Dendritic cell treated with granulocyte-macrophage colony-stimulating factor and Interleukin-4, amounts not matched to agents 40 ng/mL and 50 ng/mL, for 4 days (primary cell): ENCODE measurements at regions not wholly inside any gene's neighbourhood (a gene's known extent, or its start where the extent isn't known, plus 50 kb on each side); places are given as distances from the start of the nearest gene placed in this dataset.
"Not testable (repeated sequence)": the region's sequence is repeated elsewhere in the genome, so short reads cannot be mapped to it uniquely, and the experiment has no call there.

Experiments used
- H3K27ac Mint-ChIP-seq: one replicate; pipeline ENCODE4 v1.8.0; 2022; ENCODE audit warnings: mild to moderate bottlenecking, mixed read lengths
- H3K27me3 Mint-ChIP-seq: one replicate; pipeline ENCODE4 v1.8.0; 2022; ENCODE audit warnings: mild to moderate bottlenecking, mixed read lengths
- H3K36me3 Mint-ChIP-seq: one replicate; pipeline ENCODE4 v1.8.0; 2022; ENCODE audit warnings: low read depth, mixed read lengths
- H3K4me1 Mint-ChIP-seq: one replicate; pipeline ENCODE4 v1.8.0; 2022; ENCODE audit warnings: low read depth, mixed read lengths
- H3K4me3 Mint-ChIP-seq: one replicate; pipeline ENCODE4 v1.8.0; 2022; ENCODE audit warnings: mild to moderate bottlenecking, moderate library complexity, mixed read lengths
- H3K9me3 Mint-ChIP-seq: one replicate; pipeline ENCODE4 v1.8.0; 2022; ENCODE audit warnings: mixed read lengths
- intact Hi-C: fragments of 100-400 bp; cut with micrococcal nuclease; formaldehyde crosslinking; loops from one replicate; pipeline ENCODE4 v1.15.0; 2022

DNA sequence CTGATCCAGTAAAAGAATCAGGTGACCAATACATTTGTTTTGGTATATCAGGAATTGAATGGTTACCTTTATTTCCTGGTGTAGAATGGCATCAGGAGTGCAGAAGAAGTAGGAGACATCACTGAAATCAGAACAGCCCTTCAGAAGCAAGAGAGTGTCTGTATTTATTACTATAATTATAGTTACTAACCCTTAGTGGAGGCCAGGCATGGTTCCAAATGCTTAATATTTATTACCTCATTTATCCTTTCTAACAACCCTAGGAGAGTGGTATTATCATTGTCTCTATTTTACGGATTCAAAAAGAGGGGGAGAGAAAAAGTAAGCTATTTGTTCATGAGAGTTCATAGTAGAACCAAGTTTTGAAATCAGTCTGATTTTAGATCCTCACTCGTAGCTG lies 1292.9 kb downstream of the PCDH9 start:
- no peaks in the 10 kb centered on the region for H3K36me3 Mint-ChIP-seq
- H3K27ac Mint-ChIP-seq = no peak overlapping the region
- no peaks in the 10 kb centered on the region for H3K27me3 Mint-ChIP-seq
- no peak overlapping the region for H3K4me3 Mint-ChIP-seq
- no peaks in the 10 kb centered on the region for H3K9me3 Mint-ChIP-seq
- H3K4me1 Mint-ChIP-seq = no peaks in the 10 kb centered on the region
- intact Hi-C loops = no loop called here

DNA sequence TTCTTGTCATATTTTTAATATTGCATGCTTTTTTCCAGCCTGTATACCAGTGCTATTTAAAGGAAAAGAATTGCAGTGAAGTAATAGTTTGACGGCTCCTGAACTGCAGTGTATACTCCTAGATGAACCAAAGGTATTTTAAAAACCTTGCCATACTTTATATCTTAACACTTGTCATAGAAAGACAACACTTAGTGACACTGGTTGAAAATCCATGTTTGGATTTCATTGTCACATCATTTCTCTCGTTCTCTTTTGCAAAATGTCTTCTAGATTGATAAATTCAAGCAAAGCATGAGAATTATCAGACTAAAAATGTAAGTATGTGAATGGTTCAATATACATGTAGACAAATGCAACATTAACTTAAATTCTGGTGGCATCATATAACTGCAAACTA lies 1293.9 kb downstream of the PCDH9 start:
- no peaks in the 10 kb centered on the region for H3K9me3 Mint-ChIP-seq
- no peak overlapping the region for H3K27ac Mint-ChIP-seq
- H3K4me1 Mint-ChIP-seq = no peaks in the 10 kb centered on the region
- H3K36me3 Mint-ChIP-seq = no peaks in the 10 kb centered on the region
- intact Hi-C loops = no loop called here
- no peak overlapping the region for H3K4me3 Mint-ChIP-seq
- no peaks in the 10 kb centered on the region for H3K27me3 Mint-ChIP-seq

DNA sequence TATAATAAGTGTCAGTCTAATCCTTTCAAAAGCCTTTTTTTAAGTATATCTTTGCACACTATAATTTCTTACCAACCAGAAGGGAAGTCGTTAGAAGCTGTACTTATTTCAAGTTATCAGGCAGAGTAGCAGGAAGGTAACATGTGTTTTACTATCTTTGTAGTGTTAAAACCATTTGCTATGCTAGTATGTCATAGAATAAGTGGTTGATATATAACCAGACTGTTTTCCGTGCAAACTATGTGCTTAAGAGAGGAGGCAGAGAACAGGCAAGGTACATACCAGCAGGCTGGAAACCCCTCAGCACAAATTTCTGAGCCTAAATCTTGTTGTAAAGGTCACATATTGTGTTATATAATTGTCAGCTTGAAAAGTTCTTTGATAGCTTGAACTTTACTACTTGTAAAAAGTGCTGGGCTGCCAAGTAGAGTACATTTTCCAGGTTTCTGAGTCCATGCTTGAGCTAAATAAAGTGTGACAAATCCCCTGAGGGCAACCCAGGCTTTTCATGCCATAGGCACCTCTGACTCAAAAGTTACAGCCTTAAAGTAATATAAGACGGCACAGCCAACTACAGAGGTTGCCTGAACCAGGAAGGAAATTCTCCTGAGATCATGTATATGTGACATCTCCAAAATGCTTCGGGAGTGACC lies 1297.4 kb downstream of the PCDH9 start:
- H3K36me3 Mint-ChIP-seq = no peaks in the 10 kb centered on the region
- H3K27me3 Mint-ChIP-seq = no peaks in the 10 kb centered on the region
- no peaks in the 10 kb centered on the region for H3K9me3 Mint-ChIP-seq
- H3K4me1 Mint-ChIP-seq = no peaks in the 10 kb centered on the region
- no peak overlapping the region for H3K4me3 Mint-ChIP-seq
- intact Hi-C loops = no loop called here
- no peak overlapping the region for H3K27ac Mint-ChIP-seq

DNA sequence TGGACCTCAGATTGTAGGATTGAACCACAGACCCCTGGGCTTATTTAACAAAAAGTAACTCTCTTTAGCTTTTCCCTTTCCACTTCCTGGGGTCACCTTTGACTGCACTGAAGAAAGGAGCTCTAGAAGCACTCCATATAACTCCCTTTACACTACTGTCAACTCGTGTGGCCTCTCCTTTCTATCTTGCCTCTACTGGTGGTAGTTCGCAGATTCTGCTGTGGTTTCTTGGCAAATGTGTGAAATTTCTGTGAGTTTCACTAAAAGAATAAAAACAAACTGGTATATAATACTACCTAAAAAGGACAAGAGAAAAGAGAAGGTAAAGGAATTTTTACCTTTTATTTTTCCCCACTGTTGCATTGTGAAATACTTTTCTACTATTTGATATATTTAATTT lies 1298.1 kb downstream of the PCDH9 start:
- Mint-ChIP-seq H3K4me3 (no peak overlapping the region), H3K36me3 (no peaks in the 10 kb centered on the region), H3K4me1 (no peaks in the 10 kb centered on the region), H3K27ac (no peak overlapping the region), H3K27me3 (no peaks in the 10 kb centered on the region), H3K9me3 (no peaks in the 10 kb centered on the region)
- intact Hi-C loops = no loop called here

DNA sequence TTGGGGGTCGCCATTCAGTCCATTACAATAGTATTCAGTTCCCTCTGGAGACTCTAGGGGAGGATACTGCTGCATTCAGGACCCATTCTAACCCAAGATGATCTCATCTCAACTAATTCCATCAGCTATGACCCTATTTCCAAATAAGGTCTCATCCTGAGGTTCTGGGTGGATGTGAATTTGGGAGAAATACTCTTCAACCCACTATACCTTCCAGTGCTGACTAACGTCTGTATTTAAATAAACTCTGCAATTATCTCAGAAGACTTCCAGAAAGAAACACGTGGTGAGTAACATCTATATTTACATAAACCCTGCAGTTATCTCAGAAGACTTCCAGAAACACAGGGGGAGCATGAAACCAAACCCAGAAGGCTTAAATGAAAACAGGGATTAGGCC lies 1300.7 kb downstream of the PCDH9 start:
- no peaks in the 10 kb centered on the region for H3K27me3 Mint-ChIP-seq
- H3K36me3 Mint-ChIP-seq = no peaks in the 10 kb centered on the region
- H3K4me3 Mint-ChIP-seq = no peak overlapping the region
- H3K27ac Mint-ChIP-seq = no peak overlapping the region
- H3K9me3 Mint-ChIP-seq = no peaks in the 10 kb centered on the region
- intact Hi-C loops = no loop called here
- H3K4me1 Mint-ChIP-seq = no peaks in the 10 kb centered on the region

DNA sequence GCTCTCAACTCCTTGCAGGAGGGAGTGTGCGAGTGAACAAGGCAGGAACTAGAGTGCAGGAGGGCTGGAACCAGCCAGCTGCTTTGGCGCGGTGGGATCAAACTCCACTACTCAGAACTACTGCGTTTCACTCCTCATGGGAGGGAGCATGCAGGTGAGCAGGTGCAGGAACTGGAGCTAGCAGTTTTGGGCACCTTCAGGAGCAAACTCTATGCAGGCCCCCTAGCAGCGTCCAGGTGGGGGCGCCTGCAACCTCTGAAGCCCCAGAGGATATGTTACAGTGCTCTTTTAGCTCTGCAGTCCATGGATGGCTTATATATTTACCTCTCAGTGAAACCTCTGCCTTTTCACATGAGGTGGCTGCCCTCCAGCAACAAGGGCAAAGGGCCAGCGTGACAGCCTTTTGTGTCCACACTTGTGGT lies 1303.4 kb downstream of the PCDH9 start:
- Mint-ChIP-seq H3K9me3 (no peaks in the 10 kb centered on the region), H3K4me3 (no peak overlapping the region), H3K27me3 (no peaks in the 10 kb centered on the region), H3K36me3 (no peaks in the 10 kb centered on the region), H3K27ac (no peak overlapping the region), H3K4me1 (no peaks in the 10 kb centered on the region)
- intact Hi-C loops = no loop called here

DNA sequence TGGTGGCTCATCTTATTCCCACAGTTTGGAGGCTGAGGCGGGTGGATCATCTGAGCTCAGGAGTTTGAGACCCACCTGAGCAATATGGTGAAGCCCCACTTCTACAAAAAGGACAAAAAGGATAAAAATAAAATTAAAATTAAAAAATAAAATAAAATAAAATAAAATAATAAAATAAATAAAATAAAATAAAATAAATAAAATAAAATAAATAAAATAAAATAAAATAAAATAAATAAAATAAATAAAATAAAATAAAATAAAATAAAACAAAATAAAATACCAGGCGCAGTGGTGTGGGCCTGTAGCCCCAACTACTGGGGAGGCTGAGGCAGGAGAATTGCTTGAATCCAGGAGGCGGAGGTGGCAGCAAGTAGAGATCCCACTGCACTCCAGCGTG lies 1307.3 kb downstream of the PCDH9 start:
- H3K9me3 Mint-ChIP-seq = peaks cover 12% of the 10 kb centered on the region

DNA sequence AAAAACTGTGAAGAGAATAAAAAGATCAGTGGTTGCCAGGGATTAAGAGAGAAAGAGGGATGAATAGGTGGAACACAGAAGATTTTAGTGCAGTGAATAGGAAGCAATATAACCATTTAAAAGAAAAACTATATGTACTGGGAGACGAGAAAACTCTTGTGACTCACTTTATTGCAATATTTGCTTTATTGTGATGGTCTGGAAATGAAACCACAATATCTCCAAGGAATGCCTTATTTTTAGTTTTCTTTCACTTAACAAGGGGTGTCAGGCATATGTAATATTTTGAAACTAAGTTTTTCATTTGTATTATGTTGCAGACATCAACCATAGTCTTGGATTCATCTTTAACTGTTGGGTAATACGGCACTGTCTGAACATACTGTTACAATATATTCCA lies 1308.2 kb downstream of the PCDH9 start:
- H3K27me3 Mint-ChIP-seq = no peaks in the 10 kb centered on the region

More for the DNA sequence above, 1307.3 kb downstream of the PCDH9 start:
- H3K27ac Mint-ChIP-seq, intact Hi-C loops, H3K27me3 Mint-ChIP-seq, H3K36me3 Mint-ChIP-seq, H3K4me1 Mint-ChIP-seq, H3K4me3 Mint-ChIP-seq: not testable (repeated sequence)

DNA sequence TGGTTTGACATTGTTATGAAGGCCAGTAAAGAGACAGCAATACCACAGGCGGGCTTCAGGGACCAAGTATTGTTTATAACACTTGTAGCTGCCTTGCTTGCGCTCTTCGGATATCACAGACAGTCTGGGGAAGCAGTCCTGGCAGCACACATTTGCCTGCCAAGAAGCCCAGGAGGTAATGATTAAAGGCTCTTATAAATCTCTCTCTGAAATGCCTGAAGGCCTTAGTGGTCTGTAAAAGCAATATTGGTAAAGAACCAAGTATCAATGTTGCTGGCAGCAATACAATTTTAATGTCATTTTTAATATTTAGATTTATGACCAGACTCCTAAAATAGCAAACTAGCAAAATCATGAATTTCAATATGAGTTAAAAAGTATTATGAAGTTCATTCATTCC lies 1312.4 kb downstream of the PCDH9 start:
- no peak overlapping the region for H3K27ac Mint-ChIP-seq
- no peaks in the 10 kb centered on the region for H3K27me3 Mint-ChIP-seq
- intact Hi-C loops = no loop called here
- peaks cover 12% of the 10 kb centered on the region for H3K9me3 Mint-ChIP-seq
- H3K4me3 Mint-ChIP-seq = no peak overlapping the region
- H3K4me1 Mint-ChIP-seq = no peaks in the 10 kb centered on the region
- no peaks in the 10 kb centered on the region for H3K36me3 Mint-ChIP-seq

More for the DNA sequence above, 1308.2 kb downstream of the PCDH9 start:
- Mint-ChIP-seq H3K27ac (no peak overlapping the region), H3K4me1 (no peaks in the 10 kb centered on the region), H3K36me3 (no peaks in the 10 kb centered on the region), H3K4me3 (no peak overlapping the region), H3K9me3 (peaks cover 12% of the 10 kb centered on the region)
- intact Hi-C loops = no loop called here

DNA sequence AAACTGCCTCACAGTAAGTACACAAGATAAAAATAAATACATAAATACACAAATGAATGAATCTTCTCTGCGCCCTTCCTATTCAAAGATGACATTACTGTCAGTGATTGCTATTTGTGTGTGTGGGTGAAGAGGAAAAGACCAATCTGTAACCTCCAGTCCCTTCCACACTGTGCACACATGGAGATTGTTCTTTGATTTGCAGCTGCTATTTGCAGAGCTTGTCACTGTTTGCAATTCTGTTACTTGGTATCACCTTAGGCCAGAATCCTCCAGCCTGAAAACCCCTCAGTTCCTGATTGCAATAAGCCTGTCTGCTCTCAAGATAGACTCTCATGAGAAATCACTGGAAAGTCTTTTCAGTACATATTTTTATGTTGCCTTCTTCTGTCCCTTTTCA lies 1314.9 kb downstream of the PCDH9 start:
- Mint-ChIP-seq H3K27ac (no peak overlapping the region), H3K36me3 (no peaks in the 10 kb centered on the region), H3K4me3 (no peak overlapping the region), H3K9me3 (peaks cover 22% of the 10 kb centered on the region), H3K27me3 (no peaks in the 10 kb centered on the region), H3K4me1 (no peaks in the 10 kb centered on the region)
- intact Hi-C loops = no loop called here

DNA sequence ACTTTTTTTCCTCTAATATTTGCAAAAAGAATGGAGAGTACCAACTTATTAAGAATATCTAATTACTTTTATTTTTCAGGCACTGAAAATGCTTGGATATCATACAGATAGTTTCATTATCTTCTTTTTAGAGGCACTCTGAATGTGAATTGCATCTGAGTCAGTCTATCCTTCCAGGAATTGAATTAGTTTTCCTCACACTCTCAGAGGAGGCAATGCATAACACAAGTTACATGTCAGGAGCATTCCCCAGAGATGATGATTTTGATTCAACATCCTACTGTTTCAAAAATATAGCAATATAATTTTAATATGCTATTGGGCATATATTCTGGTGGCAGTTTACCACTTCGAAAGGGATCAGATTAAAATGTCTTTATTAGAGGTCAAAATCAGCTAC lies 1315.4 kb downstream of the PCDH9 start:
- Mint-ChIP-seq H3K9me3 (peaks cover 27% of the 10 kb centered on the region), H3K27me3 (no peaks in the 10 kb centered on the region)
- intact Hi-C loops = no loop called here

DNA sequence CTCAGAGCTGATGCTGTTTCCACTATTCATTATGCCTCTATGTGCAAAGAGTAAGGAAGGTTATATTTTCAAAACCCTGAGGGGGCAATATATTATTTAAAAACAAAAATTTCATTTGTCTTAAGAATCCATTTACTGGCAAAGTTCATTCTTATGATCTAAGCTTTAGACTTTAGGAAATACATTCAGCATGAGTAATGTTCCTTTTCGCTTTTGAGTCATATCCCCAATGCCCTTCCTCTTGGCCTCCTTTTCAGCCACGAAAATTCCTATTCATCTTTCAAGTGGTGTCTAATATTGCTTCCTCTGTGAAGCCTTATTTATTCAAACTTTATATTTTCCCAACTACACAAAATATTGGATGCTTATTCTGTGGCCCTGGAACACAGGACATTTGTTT lies 1317.0 kb downstream of the PCDH9 start:
- intact Hi-C loops = no loop called here
- Mint-ChIP-seq H3K4me1 (no peaks in the 10 kb centered on the region), H3K27me3 (no peaks in the 10 kb centered on the region), H3K9me3 (peaks cover 34% of the 10 kb centered on the region), H3K36me3 (no peaks in the 10 kb centered on the region), H3K4me3 (no peak overlapping the region), H3K27ac (no peak overlapping the region)

More for the DNA sequence above, 1315.4 kb downstream of the PCDH9 start:
- Mint-ChIP-seq H3K4me1 (no peaks in the 10 kb centered on the region), H3K36me3 (no peaks in the 10 kb centered on the region), H3K4me3 (no peak overlapping the region), H3K27ac (no peak overlapping the region)

DNA sequence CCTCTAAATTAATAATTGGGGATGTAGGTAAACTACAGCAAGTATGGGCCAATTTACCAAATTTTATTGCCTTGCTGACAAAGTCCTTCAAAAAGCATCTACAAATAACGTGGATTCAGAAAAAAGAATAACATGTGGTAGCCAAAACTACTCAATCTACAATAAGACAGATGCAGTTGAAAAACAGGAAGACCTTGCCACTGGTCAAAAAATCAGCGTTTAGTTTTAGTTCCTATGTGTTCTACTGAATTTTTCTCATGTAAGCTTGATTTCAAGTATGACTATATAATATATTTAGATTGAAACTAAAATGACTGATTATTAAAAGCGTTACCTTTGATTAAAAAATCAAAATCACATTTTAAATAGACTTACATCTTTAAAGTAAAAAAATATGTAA lies 1317.6 kb downstream of the PCDH9 start:
- intact Hi-C loops = no loop called here
- Mint-ChIP-seq H3K27ac (no peak overlapping the region), H3K36me3 (no peaks in the 10 kb centered on the region), H3K27me3 (no peaks in the 10 kb centered on the region), H3K4me1 (no peaks in the 10 kb centered on the region), H3K9me3 (peaks cover 37% of the 10 kb centered on the region), H3K4me3 (no peak overlapping the region)

DNA sequence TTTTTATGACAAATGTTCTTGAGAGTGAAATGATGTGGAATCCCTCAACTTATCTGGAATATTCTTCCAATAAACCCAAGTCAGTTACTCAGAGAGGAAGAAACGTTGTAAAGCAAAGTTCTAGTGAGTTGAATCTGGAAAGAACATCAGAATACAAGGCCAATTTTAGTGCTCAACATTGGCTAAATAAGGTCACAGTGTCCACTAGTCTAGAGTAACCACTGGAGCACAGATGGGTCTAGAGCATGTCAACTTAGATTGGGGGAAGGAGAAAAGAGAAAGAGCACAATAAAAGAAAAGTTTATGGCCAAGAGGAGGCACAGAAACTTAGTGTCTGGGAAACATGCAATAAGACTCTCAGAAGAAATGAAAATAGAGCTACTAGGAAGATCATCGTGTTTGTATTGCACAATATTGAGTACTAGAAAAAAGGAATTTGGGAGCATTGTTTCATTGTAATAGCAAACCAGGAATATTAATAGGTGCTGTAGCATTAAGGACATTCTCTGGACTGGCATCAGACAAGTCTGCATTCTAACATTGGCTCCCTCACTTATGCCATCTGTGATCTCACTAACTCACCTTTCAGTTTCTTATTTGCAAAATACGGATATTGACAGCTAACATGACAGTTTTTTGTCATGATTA lies 1318.5 kb downstream of the PCDH9 start:
- Mint-ChIP-seq H3K27ac (no peak overlapping the region), H3K4me1 (no peaks in the 10 kb centered on the region), H3K9me3 (peaks cover 45% of the 10 kb centered on the region), H3K36me3 (no peaks in the 10 kb centered on the region), H3K4me3 (no peak overlapping the region), H3K27me3 (no peaks in the 10 kb centered on the region)
- intact Hi-C loops = no loop called here

DNA sequence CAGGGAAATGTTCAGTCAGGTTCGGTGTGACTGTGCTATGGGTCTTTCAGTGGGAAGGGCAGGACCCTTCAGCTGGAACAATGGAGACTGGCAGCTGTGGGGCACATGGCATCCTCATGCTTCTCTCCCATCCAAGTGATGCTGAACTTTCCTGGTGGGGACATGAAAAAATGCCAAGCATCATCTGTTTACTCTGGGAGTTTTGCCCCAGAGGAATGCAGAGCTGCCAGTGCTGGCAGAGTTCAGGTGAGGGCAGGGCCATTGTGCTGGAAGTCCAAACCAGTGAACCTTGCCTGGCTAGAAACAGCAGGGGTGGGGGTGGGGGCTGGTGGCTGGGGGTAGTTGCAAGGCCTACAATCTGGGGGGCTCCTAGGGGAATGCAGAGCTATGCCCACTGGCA lies 1320.6 kb downstream of the PCDH9 start:
- intact Hi-C loops = no loop called here
- H3K4me3 Mint-ChIP-seq = no peak overlapping the region
- peaks cover 51% of the 10 kb centered on the region for H3K9me3 Mint-ChIP-seq
- no peaks in the 10 kb centered on the region for H3K27me3 Mint-ChIP-seq
- no peak overlapping the region for H3K27ac Mint-ChIP-seq
- H3K4me1 Mint-ChIP-seq = no peaks in the 10 kb centered on the region
- H3K36me3 Mint-ChIP-seq = no peaks in the 10 kb centered on the region
